Head of caudate nucleus (tissue), 42 donors: ENCODE measurements at regions not wholly inside any gene's neighbourhood (a gene's known extent, or its start where the extent isn't known, plus 50 kb on each side); places are given as distances from the start of the nearest gene placed in this dataset.

Experiments
- DNase-seq, 42 donors: peaks; one replicate each; pipeline versions ENCODE4 v3.0.0 to v3.0.0-alpha.2; 2020 to 2021; ENCODE audit warnings: mixed read lengths in 7 of 42
- intact Hi-C: fragments of 100-400 bp; cut with DNase I; formaldehyde crosslinking; loops from one replicate; pipeline ENCODE4 v1.15.0; 2022

DNA sequence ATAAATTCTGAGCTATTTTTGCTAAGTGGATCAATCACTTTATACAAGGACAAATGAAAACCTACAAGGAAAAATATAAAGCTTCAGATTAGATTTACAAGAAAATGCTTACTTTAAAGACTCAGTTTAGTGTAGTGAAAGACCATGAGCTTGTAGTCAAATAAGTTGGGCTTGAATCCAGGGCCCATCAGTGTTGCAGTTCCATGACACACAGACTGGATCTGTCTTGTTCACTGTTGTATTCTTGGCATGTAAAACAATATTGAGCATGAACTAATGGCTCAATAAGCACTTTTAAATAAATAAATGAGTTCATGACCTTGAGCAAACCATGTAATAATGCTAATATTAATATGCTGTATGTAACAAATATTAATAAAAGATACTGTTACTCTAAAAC, 164.6 kb upstream of the KCND2 start:
- DNase-seq: no peak
- intact Hi-C loops: no loop called here

DNA sequence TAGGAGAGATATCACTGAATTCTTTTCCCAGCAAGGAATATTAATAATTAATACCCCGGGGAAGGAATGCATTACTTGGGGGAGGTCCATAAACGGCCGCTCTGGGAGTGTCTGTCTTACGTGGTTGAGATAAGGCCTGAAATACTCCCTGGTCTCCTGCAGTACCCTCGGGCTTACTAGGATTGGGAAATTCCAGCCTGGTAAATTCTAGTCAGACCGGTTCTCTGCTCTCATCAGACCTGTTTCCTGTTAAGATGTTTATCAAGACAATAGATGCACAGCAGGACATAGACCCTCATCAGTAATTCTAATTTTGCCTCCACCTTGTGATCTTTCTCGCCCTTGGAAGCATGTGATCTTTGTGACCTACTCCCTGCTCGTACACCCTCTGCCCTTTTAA, 162.8 kb upstream of the KCND2 start:
- DNase-seq: no peak
- intact Hi-C loops: no loop called here

- intact Hi-C loops: no loop called here
These were observed 158.3 kb upstream of the KCND2 start for GRCh38 chr7:120114626-120115025.

DNA sequence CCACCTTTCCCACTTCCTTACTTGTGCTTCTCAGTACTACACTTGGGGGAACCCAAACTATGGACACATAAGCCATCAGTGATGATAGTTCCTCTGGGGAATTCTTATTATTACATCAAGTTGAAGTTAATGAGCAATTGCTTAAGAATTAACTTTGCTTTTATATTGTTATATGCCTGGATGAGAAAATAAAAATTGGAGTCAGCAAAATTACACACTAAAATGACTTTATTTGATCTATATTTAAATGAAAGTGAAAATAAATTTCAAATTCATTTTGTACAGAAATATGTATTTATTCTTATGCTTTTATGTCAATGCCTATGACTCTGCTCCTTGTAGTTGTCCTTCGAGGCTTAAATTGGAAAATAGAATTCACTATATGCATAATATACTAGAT, 149.4 kb upstream of the KCND2 start:
- no peak for DNase-seq
- intact Hi-C loops: no loop called here

More at GRCh38 chr7:120114626-120115025, 158.3 kb upstream of the KCND2 start:
- DNase-seq: no peak

DNA sequence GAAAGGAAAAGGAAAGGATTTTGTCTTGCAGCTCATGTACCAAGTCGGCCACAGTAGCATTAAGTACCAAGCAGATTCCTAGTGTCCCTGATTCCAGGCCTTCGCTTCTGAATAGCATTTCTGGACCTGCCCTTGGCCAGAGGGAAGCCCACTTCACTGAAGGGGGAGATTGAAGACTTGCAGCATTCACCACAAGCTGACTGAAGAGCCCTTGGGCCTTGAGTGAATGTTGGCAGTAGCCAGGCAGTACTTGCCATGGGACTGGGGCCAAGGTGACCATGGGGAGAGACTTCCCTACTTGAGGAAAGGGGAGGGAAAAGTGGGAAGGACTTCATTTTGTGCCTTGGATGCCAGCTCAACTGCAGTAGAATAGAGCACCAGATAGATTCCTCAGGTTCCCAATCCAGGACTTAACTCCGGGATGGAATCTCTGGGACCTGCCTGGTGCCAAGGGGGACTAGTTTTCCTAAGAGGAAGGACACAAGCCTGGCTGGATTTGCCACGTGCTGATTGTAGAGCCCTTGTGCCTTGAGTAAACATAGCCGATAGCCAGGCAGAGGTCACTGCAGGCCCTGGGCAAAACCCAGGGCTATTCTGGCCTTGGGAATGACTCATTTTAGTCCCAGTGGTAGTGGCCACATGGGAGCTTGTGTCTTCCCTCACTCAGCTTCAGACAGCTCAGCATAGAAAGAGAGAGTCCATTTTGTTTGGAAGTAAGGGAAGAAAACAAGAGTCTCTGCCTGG, 141.7 kb upstream of the KCND2 start:
- intact Hi-C loops: no loop called here
- DNase-seq: no peak

- DNase-seq: no peak
- intact Hi-C loops: no loop called here
These were observed 134.5 kb upstream of the KCND2 start for GRCh38 chr7:120138497-120138896.

DNA sequence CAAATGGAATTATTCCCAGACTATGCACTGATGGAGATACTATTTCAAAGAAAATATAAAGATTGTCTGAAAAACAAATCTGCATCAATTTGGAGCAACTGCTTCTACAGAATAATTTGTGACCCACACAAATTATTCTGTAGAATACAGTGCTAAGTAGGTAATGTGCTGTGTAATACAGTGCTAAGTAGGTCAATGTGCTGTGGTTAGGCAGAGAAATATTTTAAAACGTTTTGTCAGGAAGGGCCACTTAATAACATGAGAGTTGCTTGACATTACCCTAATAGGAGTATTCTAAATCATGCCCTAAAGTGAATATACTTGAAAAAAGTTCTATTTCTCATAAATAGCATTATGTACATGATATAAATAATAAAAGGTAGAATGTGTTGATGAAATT, 116.5 kb upstream of the KCND2 start:
- intact Hi-C loops: no loop called here
- DNase-seq: no peak

DNA sequence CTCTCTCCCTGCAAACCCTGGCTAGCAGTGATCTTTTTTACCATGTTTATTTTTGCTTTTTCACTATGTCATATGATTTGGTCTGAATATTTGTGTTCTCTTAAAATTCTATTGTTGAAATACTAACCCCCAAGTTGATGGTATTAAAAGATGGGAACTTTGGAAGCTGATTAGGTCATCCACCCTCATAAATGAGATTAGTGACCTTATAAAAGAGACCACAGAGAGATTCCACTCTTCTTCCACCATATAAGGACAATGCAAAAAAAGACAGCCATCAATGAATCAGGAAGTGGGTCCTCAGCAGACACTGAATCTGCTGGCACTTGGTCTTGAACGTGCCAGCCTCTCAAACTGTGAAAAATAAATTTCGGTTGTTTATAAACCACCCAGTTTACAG, 112.8 kb upstream of the KCND2 start:
- DNase-seq: no peak
- intact Hi-C loops: no loop called here

- intact Hi-C loops: no loop called here
- DNase-seq: no peak
These were observed 109.5 kb upstream of the KCND2 start for GRCh38 chr7:120163449-120163848.

DNA sequence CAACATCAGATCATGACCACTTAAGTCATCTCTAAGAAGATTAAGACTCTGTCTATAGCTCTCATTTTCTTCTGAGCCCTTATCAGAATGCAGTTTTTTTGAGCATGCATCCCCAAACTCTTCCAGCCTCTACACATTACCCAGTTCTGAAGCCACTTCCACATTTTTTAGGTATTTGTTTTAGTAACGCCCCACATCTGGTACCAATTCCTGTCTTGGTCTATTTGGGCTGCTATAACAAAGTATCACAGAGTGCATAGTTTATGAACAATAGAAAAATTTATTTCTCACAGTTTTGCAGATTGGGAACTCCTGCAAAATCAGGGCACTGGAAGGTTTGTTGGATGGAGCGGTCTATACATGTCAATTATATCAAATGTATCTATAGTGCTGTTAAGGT, 107.7 kb upstream of the KCND2 start:
- intact Hi-C loops: no loop called here

DNA sequence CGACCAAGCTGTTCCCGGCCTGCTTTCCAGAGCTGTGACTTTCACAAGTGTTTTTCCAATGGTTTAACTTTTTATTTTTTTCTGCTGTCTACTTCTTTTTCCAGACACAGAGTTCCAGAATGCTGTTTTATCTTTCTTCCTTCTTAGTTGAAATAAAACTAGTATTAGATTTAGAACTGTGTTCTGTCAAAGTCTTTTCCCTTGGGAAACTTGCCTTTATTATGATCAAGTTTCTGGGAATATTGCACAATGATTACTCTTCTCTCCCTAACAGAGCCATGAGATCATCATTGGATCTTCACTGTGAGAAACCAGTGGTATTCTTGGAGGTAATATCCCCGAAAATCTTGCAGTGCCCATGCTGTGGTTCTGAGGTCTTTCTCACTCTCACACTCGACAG, 104.9 kb upstream of the KCND2 start:
- DNase-seq: no peak
- intact Hi-C loops: no loop called here

More for the DNA sequence above, 107.7 kb upstream of the KCND2 start:
- no peak for DNase-seq

DNA sequence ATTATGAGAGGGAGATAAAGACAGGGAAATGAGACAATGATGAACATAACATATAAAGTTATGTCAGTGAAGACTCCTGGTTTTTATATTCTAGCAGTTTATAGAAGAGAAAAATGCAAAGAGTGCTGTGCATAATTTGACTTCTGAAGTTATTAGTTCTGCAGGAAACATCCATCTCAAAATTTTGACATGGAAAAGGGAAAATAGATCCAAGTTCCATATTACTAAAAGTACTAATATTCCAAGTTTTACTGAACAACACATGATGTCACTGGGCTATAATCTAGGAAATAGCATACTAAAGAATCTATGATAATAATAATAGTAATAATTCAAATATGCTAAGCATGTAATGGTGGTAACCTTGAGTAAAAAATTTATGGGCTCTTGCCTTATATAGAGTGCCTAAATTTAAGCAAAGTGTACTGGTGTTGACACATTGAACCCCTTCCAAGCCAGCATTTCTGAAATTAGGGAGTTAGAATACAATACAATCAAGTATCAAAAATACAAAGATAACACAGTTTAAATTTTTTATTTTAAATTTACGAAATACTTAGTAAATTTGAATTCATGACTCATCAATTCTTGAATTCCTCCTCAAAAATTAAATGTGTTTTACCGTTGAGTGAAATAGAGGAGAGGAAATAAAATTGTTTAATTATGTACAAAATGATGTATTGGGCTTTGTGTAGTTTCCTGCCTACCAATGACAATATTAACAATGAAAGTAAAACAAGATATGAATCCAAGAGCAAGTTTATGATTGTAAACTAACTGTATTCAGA, 102.8 kb upstream of the KCND2 start:
- DNase-seq: no peak
- intact Hi-C loops: no loop called here

GRCh38 chr7:120170834-120171233, 102.1 kb upstream of the KCND2 start:
- DNase-seq: peak in 1 of 42 donors; percentile 6
- intact Hi-C loops: no loop called here

- intact Hi-C loops: no loop called here
- DNase-seq: no peak
These were observed 101.6 kb upstream of the KCND2 start for GRCh38 chr7:120171406-120171805.

- intact Hi-C loops: no loop called here
- DNase-seq: no peak
These were observed 92.8 kb upstream of the KCND2 start for GRCh38 chr7:120180221-120180620.

GRCh38 chr7:120181499-120181898, 91.5 kb upstream of the KCND2 start:
- intact Hi-C loops: no loop called here

DNA sequence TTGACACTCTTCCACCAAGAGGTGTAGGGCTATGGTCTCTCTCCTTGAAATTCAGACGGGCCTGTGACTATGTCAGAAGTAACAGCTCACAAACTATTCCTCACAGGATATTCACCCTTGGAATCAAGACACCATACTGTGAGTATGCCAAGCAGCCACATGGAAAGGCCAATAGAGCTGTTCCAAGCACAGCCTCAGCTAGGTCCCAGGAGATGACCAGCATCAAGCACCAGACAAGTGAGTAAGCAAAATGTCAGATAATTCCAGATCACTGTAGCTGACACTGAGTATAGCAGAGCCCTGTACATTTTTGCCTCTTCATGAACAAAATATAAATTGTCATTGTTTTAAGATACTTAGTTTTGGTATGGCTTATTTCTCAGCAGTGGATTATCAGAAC, 88.1 kb upstream of the KCND2 start:
- intact Hi-C loops: no loop called here
- no peak for DNase-seq

More at GRCh38 chr7:120181499-120181898, 91.5 kb upstream of the KCND2 start:
- no peak for DNase-seq

DNA sequence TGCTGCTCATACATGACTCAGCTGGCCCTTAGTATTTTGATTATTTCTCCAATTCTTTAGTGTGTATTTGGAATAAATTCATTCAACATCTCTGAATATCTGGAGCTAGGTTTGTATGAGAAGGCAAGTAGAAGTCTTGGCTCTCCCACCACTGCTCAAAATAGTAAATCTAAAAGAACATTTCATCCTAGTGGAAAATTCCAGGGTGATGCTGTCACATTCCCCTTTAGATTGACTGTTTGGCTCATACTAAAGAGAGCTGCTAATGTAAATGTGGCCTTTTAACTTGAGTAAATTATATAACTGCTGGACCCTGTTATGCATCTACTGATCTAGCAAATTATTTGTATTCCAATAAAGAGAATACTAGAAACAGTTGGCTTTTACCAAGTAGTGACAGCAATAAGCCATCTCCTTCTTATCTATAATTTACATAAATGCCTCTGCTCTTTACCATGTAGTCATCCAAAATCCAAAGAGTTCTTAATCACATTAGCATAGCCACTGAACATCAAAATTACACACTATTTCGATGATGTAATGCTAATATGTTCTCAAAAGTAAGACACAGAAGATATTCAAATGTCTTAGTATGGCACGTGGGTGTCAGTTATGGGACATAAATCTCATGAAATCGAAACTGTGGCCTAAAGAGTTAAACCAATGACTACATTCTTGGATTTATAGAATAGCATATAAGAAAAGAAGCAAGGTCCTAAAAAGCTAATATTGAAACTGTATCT, 86.9 kb upstream of the KCND2 start:
- DNase-seq: peak in 3 of 42 donors; percentile 7 to 19 (median 8)
- intact Hi-C loops: no loop called here

- intact Hi-C loops: no loop called here
- no peak for DNase-seq
These were observed 86.3 kb upstream of the KCND2 start for GRCh38 chr7:120186688-120187087.

- intact Hi-C loops: no loop called here
- DNase-seq: no peak
These were observed 83.4 kb upstream of the KCND2 start for GRCh38 chr7:120189623-120190022.
